SK-N-SH (cell line): ENCODE measurements at regions not wholly inside any gene's neighbourhood (a gene's known extent, or its start where the extent isn't known, plus 50 kb on each side); places are given as distances from the start of the nearest gene placed in this dataset.

Experiments
- CTCF ChIA-PET: fragments of 300-600, 350-600 bp; formaldehyde crosslinking; extraction: SDS; loops from one replicate; lab custom pipeline; 2021; lab: Yijun Ruan, JAX
- POLR2A ChIA-PET: fragments of 350-600 bp; sonication (Branson Sonifier 250); formaldehyde crosslinking; extraction: SDS; loops from one replicate; lab custom pipeline; 2020; ENCODE audit warnings: antibody characterized with exemption, inconsistent platforms; lab: Yijun Ruan, JAX
- DNase-seq: peaks from one replicate; pipeline ENCODE4 v3.0.0; 2012
- H2AFZ ChIP-seq: fragments of 200-600 bp; sonication (generic); 2 replicates; pipeline ENCODE4 v1.8.1; 2016; ENCODE audit warnings: antibody characterized with exemption, mild to moderate bottlenecking, low read depth
- H3F3A ChIP-seq: fragments of 200-600 bp; sonication (generic); replicated peaks from 2 replicates; pipeline ENCODE3; 2016; ENCODE audit warnings: antibody characterized with exemption, mild to moderate bottlenecking; ENCODE audit not compliant: insufficient read depth
- H3K27ac ChIP-seq, 2 experiments: fragments of 200-500 bp in 1 of 2; fragments of 200-600 bp in 1 of 2; sonication (Bioruptor generic) in 1 of 2; sonication (generic), shearing (Covaris generic) in 1 of 2; 2 replicates each; pipeline versions ENCODE4 v1.5.1 to v1.6.1; 2014 to 2016; ENCODE audit warnings: low read depth in 2 of 2, inconsistent platforms in 1 of 2, low read length in 1 of 2, mild to moderate bottlenecking in 1 of 2, mixed read lengths in 1 of 2
- H3K27me3 ChIP-seq: fragments of 200-600 bp; sonication (generic), shearing (Covaris generic); 2 replicates; pipeline ENCODE4 v1.6.1; 2016; ENCODE audit warnings: mixed run types; ENCODE audit not compliant: insufficient read depth
- H3K36me3 ChIP-seq, 2 experiments: fragments of 200-500 bp in 1 of 2; fragments of 200-600 bp in 1 of 2; sonication (Bioruptor generic) in 1 of 2; sonication (generic) in 1 of 2; replicated peaks in 1 of 2; 2 replicates each; pipeline versions ENCODE3 to v1.5.1; 2014 to 2016; ENCODE audit warnings: low read length in 1 of 2, mild to moderate bottlenecking in 1 of 2; ENCODE audit not compliant: insufficient read depth in 2 of 2, control insufficient read depth in 1 of 2
- H3K4me1 ChIP-seq, 2 experiments: fragments of 200-500 bp in 1 of 2; fragments of 200-600 bp in 1 of 2; sonication (Bioruptor generic) in 1 of 2; sonication (generic), shearing (Covaris generic) in 1 of 2; 2 replicates each; pipeline versions ENCODE4 v1.5.1 to v1.6.1; 2014 to 2016; ENCODE audit warnings: low read depth in 1 of 2, low read length in 1 of 2, mixed run types in 1 of 2; ENCODE audit not compliant: insufficient read depth in 2 of 2, control insufficient read depth in 1 of 2
- H3K4me2 ChIP-seq: fragments of 200-600 bp; sonication (generic), shearing (Covaris generic); 2 replicates; pipeline ENCODE4 v1.6.1; 2017; ENCODE audit warnings: mixed run types
- H3K4me3 ChIP-seq, 2 experiments: fragments of 200-500 bp in 1 of 2; fragments of 200-600 bp in 1 of 2; sonication (Bioruptor generic) in 1 of 2; sonication (generic), shearing (Covaris generic) in 1 of 2; 2 replicates each; pipeline versions ENCODE4 v1.5.1 to v1.8.1; 2014 to 2016; ENCODE audit warnings: low read depth in 2 of 2, inconsistent platforms in 1 of 2, low read length in 1 of 2, mild to moderate bottlenecking in 1 of 2, mixed read lengths in 1 of 2, moderate library complexity in 1 of 2
- H3K79me2 ChIP-seq: fragments of 200-600 bp; sonication (generic); 2 replicates; pipeline ENCODE4 v1.8.1; 2017; ENCODE audit warnings: mild to moderate bottlenecking; ENCODE audit not compliant: insufficient read depth
- H3K9ac ChIP-seq: fragments of 200-600 bp; sonication (generic); 2 replicates; pipeline ENCODE4 v1.6.1; 2017; ENCODE audit warnings: mixed run types
- H3K9me2 ChIP-seq: fragments of 200-600 bp; sonication (generic); 2 replicates; pipeline ENCODE4 v1.6.1; 2017; ENCODE audit warnings: mixed run types
- H3K9me3 ChIP-seq: fragments of 200-600 bp; sonication (generic); 2 replicates; pipeline ENCODE4 v1.6.1; 2017; ENCODE audit warnings: mixed run types, mild to moderate bottlenecking, moderate library complexity
- H4K20me1 ChIP-seq: fragments of 200-600 bp; sonication (generic); 2 replicates; pipeline ENCODE4 v1.6.1; 2017; ENCODE audit warnings: mild to moderate bottlenecking, mixed run types; ENCODE audit not compliant: insufficient read depth
- CHD2 ChIP-seq: fragments of 150-350 bp; IDR thresholded peaks from 2 replicates; pipeline ENCODE4 v1.6.1; 2018; ENCODE audit warnings: low read length; ENCODE audit not compliant: partially characterized antibody
- CTCF ChIP-seq: fragments of 200-600 bp; sonication (generic); IDR thresholded peaks from 2 replicates; pipeline ENCODE4 v1.6.1; 2017; ENCODE audit warnings: antibody characterized with exemption, mild to moderate bottlenecking, moderate library complexity
- GABPA ChIP-seq: IDR thresholded peaks from 2 replicates; pipeline ENCODE4 v1.4.0; 2012; ENCODE audit warnings: low read depth, mild to moderate bottlenecking
- JUND ChIP-seq: IDR thresholded peaks from 2 replicates; pipeline ENCODE4 v1.4.0; 2012
- MEF2A ChIP-seq: IDR thresholded peaks from 2 replicates; pipeline ENCODE4 v1.4.0; 2012; ENCODE audit warnings: low read depth, borderline replicate concordance
- MXI1 ChIP-seq: IDR thresholded peaks from 2 replicates; pipeline ENCODE4 v1.6.1; 2012; ENCODE audit warnings: mild to moderate bottlenecking, low read depth, low read length, improper control_type of control experiment
- NRF1 ChIP-seq: IDR thresholded peaks from 2 replicates; pipeline ENCODE4 v1.6.1; 2012; ENCODE audit warnings: low read depth, mild to moderate bottlenecking, low read length
- RXRA ChIP-seq: IDR thresholded peaks from 2 replicates; pipeline ENCODE4 v1.4.0; 2012; ENCODE audit warnings: low read depth, mild to moderate bottlenecking, borderline replicate concordance
- SIN3A ChIP-seq: IDR thresholded peaks from 2 replicates; pipeline ENCODE4 v1.6.1; 2012; ENCODE audit warnings: low read depth, mild to moderate bottlenecking, low read length, moderate library complexity, borderline replicate concordance
- TCF12 ChIP-seq: IDR thresholded peaks from 2 replicates; pipeline ENCODE4 v1.4.0; 2012
- TEAD4 ChIP-seq: IDR thresholded peaks from 2 replicates; pipeline ENCODE4 v1.4.0; 2012; ENCODE audit warnings: mild to moderate bottlenecking, borderline replicate concordance; ENCODE audit not compliant: insufficient read depth
- USF2 ChIP-seq: fragments of 150-350 bp; IDR thresholded peaks from 2 replicates; pipeline ENCODE4 v1.6.1; 2017; ENCODE audit warnings: antibody characterized with exemption, low read length, low read depth, borderline replicate concordance
- YY1 ChIP-seq: IDR thresholded peaks from 2 replicates; pipeline ENCODE4 v1.4.0; 2012; ENCODE audit warnings: low read depth, mild to moderate bottlenecking
- WGBS: methylation state at CpG from one replicate; pipeline ENCODE4 v1.1.6; 2017; ENCODE audit warnings: low lambda C conversion rate; 5-methylcytosine and 5-hydroxymethylcytosine counted together

- Histone ChIP-seq H3K9me3 (no peaks in the 10 kb centered on the region), H3K27me3 (no peaks in the 10 kb centered on the region; the same call in 1 of the 2 replicates), H3K79me2 (no peaks in the 10 kb centered on the region), H3K27ac (no peak overlapping the region), H3F3A (no peaks in the 10 kb centered on the region), H3K9ac (no peak overlapping the region), H3K36me3 (no peaks in the 10 kb centered on the region), H3K4me2 (no peak overlapping the region), H3K9me2 (no peaks in the 10 kb centered on the region)
- ChIA-PET POLR2A (no interaction called here), CTCF (no interaction called here)
- DNase-seq, result no peak
- TF ChIP-seq TCF12 (no peak), RXRA (no peak), USF2 (no peak), SIN3A (no peak), JUND (no peak), MXI1 (no peak)
- TF ChIP-seq, all 33 proteins: peak for 0
- Histone ChIP-seq H3K4me3 (no peak overlapping the region), H3K4me1 (no peaks in the 10 kb centered on the region; a peak in 1 of 4 replicates), H4K20me1 (no peaks in the 10 kb centered on the region), H2AFZ (no peak overlapping the region)
- 56% methylated on average over 2 of the region's 2 CpGs for WGBS
These were observed 161.9 kb upstream of the SPATS2L start for GRCh38 chr2:200144571-200144970.

DNA sequence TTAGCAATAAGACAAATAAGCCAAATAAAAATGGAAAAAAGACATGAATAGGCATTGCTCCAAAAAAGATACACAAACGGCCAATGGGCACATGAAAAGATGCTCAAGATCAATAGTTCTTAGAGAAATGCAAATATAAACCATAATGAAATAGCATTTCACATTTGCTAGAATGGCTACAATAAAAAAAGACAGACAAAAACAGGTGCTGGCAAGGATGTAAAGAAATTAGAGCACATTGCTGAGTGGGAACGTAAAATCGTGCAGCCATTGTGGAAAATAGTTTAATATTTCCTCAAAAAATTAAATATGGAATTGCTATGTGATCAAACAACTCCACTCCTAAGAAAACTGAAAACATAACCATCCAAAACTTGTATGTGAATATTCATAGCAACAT is 160.0 kb upstream of the SPATS2L start:
- Histone ChIP-seq H3F3A (no peaks in the 10 kb centered on the region), H3K9me2 (no peaks in the 10 kb centered on the region), H3K27ac (no peak overlapping the region), H3K9me3 (no peaks in the 10 kb centered on the region), H4K20me1 (no peaks in the 10 kb centered on the region), H3K79me2 (no peaks in the 10 kb centered on the region), H3K4me1 (no peaks in the 10 kb centered on the region), H3K27me3 (no peaks in the 10 kb centered on the region; the same call in 1 of the 2 replicates), H3K9ac (no peak overlapping the region), H3K36me3 (no peaks in the 10 kb centered on the region), H2AFZ (no peak overlapping the region), H3K4me2 (no peak overlapping the region), H3K4me3 (no peak overlapping the region)
- TF ChIP-seq TEAD4 (no peak), YY1 (no peak), JUND (no peak), CHD2 (no peak), CTCF (no peak), MEF2A (no peak), GABPA (no peak), NRF1 (no peak)
- WGBS, result 43% methylated on average over 3 of the region's 3 CpGs
- POLR2A ChIA-PET, result no interaction called here
- CTCF ChIA-PET, result no interaction called here
- DNase-seq, result no peak
